Esophagus muscularis mucosa (tissue), 4 donors: ENCODE measurements at regions not wholly inside any gene's neighbourhood (a gene's known extent, or its start where the extent isn't known, plus 50 kb on each side); places are given as distances from the start of the nearest gene placed in this dataset.

Experiments used
- DNase-seq: peaks from one replicate; pipeline ENCODE4 v3.0.0-alpha.2; 2017; ENCODE audit errors: extremely low spot score
- H3K27ac ChIP-seq, 4 donors: fragments of 200-600 bp; sonication (generic); replicated peaks in 1 of 4; 1 replicate in 3 of 4; 2 replicates in 1 of 4; pipeline ENCODE4 v1.5.1; 2016 to 2019; ENCODE audit warnings: mild to moderate bottlenecking in 1 of 4
- H3K27me3 ChIP-seq, 4 donors: fragments of 200-600 bp; sonication (generic); one replicate each; pipeline versions ENCODE4 v1.5.1 to v1.6.0; 2016 to 2019
- H3K36me3 ChIP-seq, 4 donors: fragments of 200-600 bp; sonication (generic); one replicate each; pipeline ENCODE4 v1.5.1; 2016 to 2019
- H3K4me1 ChIP-seq, 4 donors: fragments of 200-600 bp; sonication (generic); one replicate each; pipeline ENCODE4 v1.5.1; 2016 to 2019
- H3K4me3 ChIP-seq, 4 donors: fragments of 200-600 bp; sonication (generic); 1 replicate in 2 of 4; 2 replicates in 2 of 4; pipeline ENCODE4 v1.5.1; 2016 to 2019; ENCODE audit warnings: mild to moderate bottlenecking in 4 of 4, moderate library complexity in 1 of 4
- H3K9me3 ChIP-seq, 4 donors: fragments of 200-600 bp; sonication (generic); 1 replicate in 3 of 4; 2 replicates in 1 of 4; pipeline ENCODE4 v1.5.1; 2016 to 2019
- CTCF ChIP-seq, 3 experiments: fragments of 200-600 bp in 2 of 3; fragments of 450-650 bp in 1 of 3; sonication (generic) in 2 of 3; IDR thresholded peaks; one replicate each; pipeline ENCODE4 v1.5.1; 2017 to 2019; ENCODE audit warnings: antibody characterized with exemption in 3 of 3, mild to moderate bottlenecking in 2 of 3, moderate library complexity in 1 of 3
- EP300 ChIP-seq: sonication (generic); formaldehyde crosslinking; IDR thresholded peaks from one replicate; pipeline ENCODE4 v1.6.1; 2017; ENCODE audit warnings: antibody characterized with exemption
- POLR2A ChIP-seq: fragments of 450-650 bp; IDR thresholded peaks from one replicate; pipeline ENCODE4 v1.6.1; 2017; ENCODE audit warnings: antibody characterized with exemption, moderate library complexity, mild to moderate bottlenecking, low read depth
- POLR2AphosphoS5 ChIP-seq, 2 donors: sonication (generic); formaldehyde crosslinking; IDR thresholded peaks; one replicate each; pipeline ENCODE4 v1.6.1; 2017; ENCODE audit warnings: antibody characterized with exemption in 2 of 2
- WGBS: methylation state at CpG from one replicate; pipeline ENCODE4 v1.1.5; 2018; 5-methylcytosine and 5-hydroxymethylcytosine counted together
- intact Hi-C: fragments of 100-400 bp; cut with DNase I; formaldehyde crosslinking; loops from one replicate; pipeline ENCODE4 v1.15.1; 2023

GRCh38 chr6:8529250-8529649, 93.9 kb upstream of the SLC35B3 start:
- TF ChIP-seq POLR2AphosphoS5 (IDR thresholded peaks at IDR 0.05) (no peak), EP300 (no peak), POLR2A (no peak), CTCF (IDR thresholded peaks at IDR 0.05) (no peak)
- H3K27me3 ChIP-seq = no peaks in the 10 kb centered on the region
- DNase-seq = no peak
- H3K27ac ChIP-seq = no peak overlapping the region
- H3K9me3 ChIP-seq = peaks cover 0 to 10% (median 5%) of the 10 kb centered on the region in 4 donors
- H3K4me3 ChIP-seq = no peak overlapping the region
- no peaks in the 10 kb centered on the region for H3K4me1 ChIP-seq
- WGBS = 76% methylated on average over 2 of the region's 2 CpGs
- intact Hi-C loops = no loop called here
- H3K36me3 ChIP-seq = no peaks in the 10 kb centered on the region

GRCh38 chr6:8527818-8528217, 92.5 kb upstream of the SLC35B3 start:
- Histone ChIP-seq H3K4me1 (no peaks in the 10 kb centered on the region), H3K9me3 (peaks cover 0 to 8% (median 5%) of the 10 kb centered on the region in 4 donors), H3K4me3 (no peak overlapping the region), H3K27ac (no peak overlapping the region), H3K36me3 (no peaks in the 10 kb centered on the region), H3K27me3 (no peaks in the 10 kb centered on the region)
- 100% methylated on average over 1 of the region's 1 CpG for WGBS
- TF ChIP-seq POLR2AphosphoS5 (IDR thresholded peaks at IDR 0.05) (no peak), CTCF (IDR thresholded peaks at IDR 0.05) (no peak), POLR2A (no peak), EP300 (no peak)
- DNase-seq = no peak
- intact Hi-C loops = no loop called here

GRCh38 chr6:8526624-8527023, 91.3 kb upstream of the SLC35B3 start:
- Histone ChIP-seq H3K27ac (no peak overlapping the region), H3K36me3 (no peaks in the 10 kb centered on the region), H3K4me1 (no peaks in the 10 kb centered on the region), H3K27me3 (no peaks in the 10 kb centered on the region), H3K4me3 (no peak overlapping the region), H3K9me3 (no peaks in the 10 kb centered on the region)
- 84% methylated on average over 7 of the region's 7 CpGs for WGBS
- DNase-seq = no peak
- intact Hi-C loops = no loop called here
- TF ChIP-seq POLR2A (no peak), CTCF (IDR thresholded peaks at IDR 0.05) (no peak), POLR2AphosphoS5 (IDR thresholded peaks at IDR 0.05) (no peak)

- intact Hi-C loops = no loop called here
- Histone ChIP-seq H3K4me3 (no peak overlapping the region), H3K27me3 (no peaks in the 10 kb centered on the region), H3K36me3 (no peaks in the 10 kb centered on the region), H3K4me1 (no peaks in the 10 kb centered on the region), H3K27ac (no peak overlapping the region), H3K9me3 (no peaks in the 10 kb centered on the region)
- WGBS = 95% methylated on average over 1 of the region's 1 CpG
- TF ChIP-seq POLR2A (no peak), POLR2AphosphoS5 (IDR thresholded peaks at IDR 0.05) (no peak), CTCF (IDR thresholded peaks at IDR 0.05) (no peak), EP300 (no peak)
- DNase-seq = no peak
These were observed 90.0 kb upstream of the SLC35B3 start for GRCh38 chr6:8525370-8525769.

GRCh38 chr6:8513174-8513573, 77.8 kb upstream of the SLC35B3 start:
- intact Hi-C loops = no loop called here
- Histone ChIP-seq H3K27me3 (no peaks in the 10 kb centered on the region), H3K4me3 (no peak overlapping the region), H3K9me3 (no peaks in the 10 kb centered on the region), H3K4me1 (no peaks in the 10 kb centered on the region), H3K27ac (no peak overlapping the region), H3K36me3 (no peaks in the 10 kb centered on the region)
- WGBS = 82% methylated on average over 1 of the region's 1 CpG
- TF ChIP-seq POLR2AphosphoS5 (IDR thresholded peaks at IDR 0.05) (no peak), POLR2A (no peak), CTCF (IDR thresholded peaks at IDR 0.05) (no peak), EP300 (no peak)
- DNase-seq = no peak
